ENCODE measurements at regions not wholly inside any gene's neighbourhood (a gene's known extent, or its start where the extent isn't known, plus 50 kb on each side); places are given as distances from the start of the nearest gene placed in this dataset.

- no peak for TF ChIP-seq POLR2AphosphoS2 (IDR thresholded peaks at IDR 0.05; ENCODE audit: low read depth, low read length)
- TF ChIP-seq ZNF384 (IDR thresholded peaks at IDR 0.05; ENCODE audit: borderline replicate concordance, low read depth, low read length) = no peak
- no peak for TF ChIP-seq REST (IDR thresholded peaks at IDR 0.05; ENCODE audit: low read depth, low read length)
- TF ChIP-seq, protein P1, sequence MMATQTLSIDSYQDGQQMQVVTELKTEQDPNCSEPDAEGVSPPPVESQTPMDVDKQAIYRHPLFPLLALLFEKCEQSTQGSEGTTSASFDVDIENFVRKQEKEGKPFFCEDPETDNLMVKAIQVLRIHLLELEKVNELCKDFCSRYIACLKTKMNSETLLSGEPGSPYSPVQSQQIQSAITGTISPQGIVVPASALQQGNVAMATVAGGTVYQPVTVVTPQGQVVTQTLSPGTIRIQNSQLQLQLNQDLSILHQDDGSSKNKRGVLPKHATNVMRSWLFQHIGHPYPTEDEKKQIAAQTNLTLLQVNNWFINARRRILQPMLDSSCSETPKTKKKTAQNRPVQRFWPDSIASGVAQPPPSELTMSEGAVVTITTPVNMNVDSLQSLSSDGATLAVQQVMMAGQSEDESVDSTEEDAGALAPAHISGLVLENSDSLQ (IDR thresholded peaks at IDR 0.05) = no peak
- TF ChIP-seq RELA (IDR thresholded peaks at IDR 0.05; ENCODE audit: borderline replicate concordance, partially characterized antibody) = no peak
- TF ChIP-seq CTCF (IDR thresholded peaks at IDR 0.05 in 2 of 3, conservative IDR thresholded peaks at IDR 0.05 in 1 of 3; ENCODE audit: control insufficient read depth in 2 of 3, extremely low read depth in 1 of 3, insufficient read depth in 1 of 3, low read depth in 3 of 3, low read length in 3 of 3) = no peak
- TF ChIP-seq EP300 (IDR thresholded peaks at IDR 0.05; ENCODE audit: borderline replicate concordance in 1 of 2, control insufficient read depth in 1 of 2, low read depth in 2 of 2, low read length in 2 of 2) = no peak
- TF ChIP-seq, protein P2, sequence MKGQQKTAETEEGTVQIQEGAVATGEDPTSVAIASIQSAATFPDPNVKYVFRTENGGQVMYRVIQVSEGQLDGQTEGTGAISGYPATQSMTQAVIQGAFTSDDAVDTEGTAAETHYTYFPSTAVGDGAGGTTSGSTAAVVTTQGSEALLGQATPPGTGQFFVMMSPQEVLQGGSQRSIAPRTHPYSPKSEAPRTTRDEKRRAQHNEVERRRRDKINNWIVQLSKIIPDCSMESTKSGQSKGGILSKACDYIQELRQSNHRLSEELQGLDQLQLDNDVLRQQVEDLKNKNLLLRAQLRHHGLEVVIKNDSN (IDR thresholded peaks at IDR 0.05; ENCODE audit: borderline replicate concordance, extremely low read length, insufficient read depth, low read depth, low read length) = no peak
Observed at GRCh38 chr5:125978015-125978414, 445.2 kb upstream of the GRAMD2B start.

Data from GM12878 (cell line).